ENCODE measurements at regions not wholly inside any gene's neighbourhood (a gene's known extent, or its start where the extent isn't known, plus 50 kb on each side); places are given as distances from the start of the nearest gene placed in this dataset.

- Histone ChIP-seq H3K9me3 (ENCODE audit: low read depth, low read length) (peaks cover 2% of the 10 kb centered on the region), H2AFZ (ENCODE audit: low read length) (no peak overlapping the region), H3K4me2 (ENCODE audit: insufficient read depth, low read length) (no peak overlapping the region), H3K27me3 (ENCODE audit: insufficient read depth, low read length) (no peaks in the 10 kb centered on the region), H3K4me1 (ENCODE audit: insufficient read depth, low read length) (no peaks in the 10 kb centered on the region), H3K79me2 (ENCODE audit: insufficient read depth, low read length) (no peaks in the 10 kb centered on the region), H4K20me1 (ENCODE audit: insufficient read depth, low read length) (no peaks in the 10 kb centered on the region), H3K27ac (ENCODE audit: low read depth, low read length) (no peak overlapping the region), H3K4me3 (ENCODE audit: insufficient read depth, low read length) (no peak overlapping the region), H3K36me3 (ENCODE audit: insufficient read depth, low read length) (no peaks in the 10 kb centered on the region)
- no peak for DNase-seq (ENCODE audit: insufficient read length, low spot score, missing footprints)
- TF ChIP-seq CTCF (IDR thresholded peaks at IDR 0.05; ENCODE audit: extremely low read depth, low read depth, low read length) = no peak
These were observed 502.5 kb downstream of the TECRL start for GRCh38 chr4:63906660-63907183.

DNA sequence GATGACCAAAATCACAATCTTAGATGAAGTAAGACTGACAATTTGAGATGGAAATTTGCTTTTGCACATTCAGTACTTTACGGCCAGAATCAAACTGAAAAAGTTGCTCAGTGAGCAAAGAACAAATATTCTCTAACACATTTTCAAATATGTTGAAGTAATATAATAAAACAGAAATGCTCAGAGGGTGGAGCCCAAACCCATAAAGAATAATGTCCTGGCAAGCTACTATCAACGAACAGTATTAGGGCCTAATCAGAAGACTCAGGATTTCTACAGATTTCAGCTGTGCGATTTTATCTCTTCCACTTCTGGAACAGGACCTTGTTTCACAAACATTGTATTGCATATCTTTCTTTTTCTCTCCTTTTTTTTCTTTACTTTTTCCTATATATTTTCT, 505.0 kb downstream of the TECRL start:
- H3K79me2 ChIP-seq (ENCODE audit: insufficient read depth, low read length) = no peaks in the 10 kb centered on the region
- H3K27me3 ChIP-seq (ENCODE audit: insufficient read depth, low read length) = no peaks in the 10 kb centered on the region
- no peak overlapping the region for H3K4me2 ChIP-seq (ENCODE audit: insufficient read depth, low read length)
- H3K4me1 ChIP-seq (ENCODE audit: insufficient read depth, low read length) = no peaks in the 10 kb centered on the region
- H3K9me3 ChIP-seq (ENCODE audit: low read depth, low read length) = peaks cover 2% of the 10 kb centered on the region
- H2AFZ ChIP-seq (ENCODE audit: low read length) = no peak overlapping the region
- H3K4me3 ChIP-seq (ENCODE audit: insufficient read depth, low read length) = no peak overlapping the region
- no peak for DNase-seq (ENCODE audit: insufficient read length, low spot score, missing footprints)
- H4K20me1 ChIP-seq (ENCODE audit: insufficient read depth, low read length) = no peaks in the 10 kb centered on the region
- H3K36me3 ChIP-seq (ENCODE audit: insufficient read depth, low read length) = no peaks in the 10 kb centered on the region
- H3K27ac ChIP-seq (ENCODE audit: low read depth, low read length) = no peak overlapping the region
- TF ChIP-seq CTCF (IDR thresholded peaks at IDR 0.05; ENCODE audit: extremely low read depth, low read depth, low read length) = no peak

DNA sequence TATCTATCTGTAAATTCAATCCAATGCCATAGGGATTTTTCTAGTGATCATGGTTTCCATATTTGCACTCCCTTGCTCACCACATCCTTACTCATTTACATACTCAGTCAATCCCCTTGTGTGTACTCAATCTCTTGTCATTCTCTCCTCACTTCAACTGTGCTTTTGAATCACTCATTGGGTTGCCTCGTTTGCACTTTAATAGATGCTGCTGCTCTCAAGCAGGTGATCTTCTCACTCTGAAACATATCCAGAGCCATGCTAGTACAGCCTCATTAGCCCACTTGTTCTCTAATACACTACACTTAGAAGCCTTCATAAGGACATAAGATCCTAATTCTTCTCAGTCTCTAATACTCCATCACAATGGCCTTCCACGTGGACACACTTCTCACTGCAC, 507.9 kb downstream of the TECRL start:
- no peak for DNase-seq (ENCODE audit: insufficient read length, low spot score, missing footprints)
- H2AFZ ChIP-seq (ENCODE audit: low read length) = no peak overlapping the region
- H3K27me3 ChIP-seq (ENCODE audit: insufficient read depth, low read length) = no peaks in the 10 kb centered on the region
- H3K4me2 ChIP-seq (ENCODE audit: insufficient read depth, low read length) = no peak overlapping the region
- H3K4me3 ChIP-seq (ENCODE audit: insufficient read depth, low read length) = no peak overlapping the region
- no peaks in the 10 kb centered on the region for H3K36me3 ChIP-seq (ENCODE audit: insufficient read depth, low read length)
- no peaks in the 10 kb centered on the region for H4K20me1 ChIP-seq (ENCODE audit: insufficient read depth, low read length)
- peaks cover 2% of the 10 kb centered on the region for H3K9me3 ChIP-seq (ENCODE audit: low read depth, low read length)
- TF ChIP-seq CTCF (IDR thresholded peaks at IDR 0.05; ENCODE audit: extremely low read depth, low read depth, low read length) = no peak
- no peaks in the 10 kb centered on the region for H3K4me1 ChIP-seq (ENCODE audit: insufficient read depth, low read length)
- H3K79me2 ChIP-seq (ENCODE audit: insufficient read depth, low read length) = no peaks in the 10 kb centered on the region
- no peak overlapping the region for H3K27ac ChIP-seq (ENCODE audit: low read depth, low read length)

- no peaks in the 10 kb centered on the region for H3K79me2 ChIP-seq (ENCODE audit: insufficient read depth, low read length)
- no peaks in the 10 kb centered on the region for H3K27me3 ChIP-seq (ENCODE audit: insufficient read depth, low read length)
- H3K4me2 ChIP-seq (ENCODE audit: insufficient read depth, low read length) = no peak overlapping the region
- H2AFZ ChIP-seq (ENCODE audit: low read length) = no peak overlapping the region
- no peaks in the 10 kb centered on the region for H3K4me1 ChIP-seq (ENCODE audit: insufficient read depth, low read length)
- H3K9me3 ChIP-seq (ENCODE audit: low read depth, low read length) = peaks cover 3% of the 10 kb centered on the region
- no peaks in the 10 kb centered on the region for H3K36me3 ChIP-seq (ENCODE audit: insufficient read depth, low read length)
- no peak overlapping the region for H3K27ac ChIP-seq (ENCODE audit: low read depth, low read length)
- TF ChIP-seq CTCF (IDR thresholded peaks at IDR 0.05; ENCODE audit: extremely low read depth, low read depth, low read length) = no peak
- no peaks in the 10 kb centered on the region for H4K20me1 ChIP-seq (ENCODE audit: insufficient read depth, low read length)
- no peak overlapping the region for H3K4me3 ChIP-seq (ENCODE audit: insufficient read depth, low read length)
- no peak for DNase-seq (ENCODE audit: insufficient read length, low spot score, missing footprints)
These were observed 510.3 kb downstream of the TECRL start for GRCh38 chr4:63898961-63899360.

All from osteoblast (primary cell).